NCI-H1694 (cell line): ENCODE measurements at regions not wholly inside any gene's neighbourhood (a gene's known extent, or its start where the extent isn't known, plus 50 kb on each side); places are given as distances from the start of the nearest gene placed in this dataset.
A peak's percentile ranks its signal among the peaks of the same experiment; 100 is the strongest.

Experiments used
- DNase-seq: peaks from one replicate; lab custom pipeline; 2025; lab: John Stamatoyannopoulos, UW

- no peak for DNase-seq
These were observed 191.4 kb upstream of the LRIG1 start for GRCh38 chr3:66692042-66692765.

GRCh38 chr3:66692766-66693150 lies 191.9 kb upstream of the LRIG1 start:
- DNase-seq, result no peak

GRCh38 chr3:66693461-66694031 lies 192.7 kb upstream of the LRIG1 start:
- DNase-seq, result peak; percentile 3

GRCh38 chr3:66702126-66702525 lies 201.3 kb upstream of the LRIG1 start:
- no peak for DNase-seq

- no peak for DNase-seq
These were observed 202.7 kb upstream of the LRIG1 start for GRCh38 chr3:66703501-66703900.

GRCh38 chr3:66705076-66705475 lies 204.3 kb upstream of the LRIG1 start:
- DNase-seq, result no peak

GRCh38 chr3:66706890-66707289 lies 206.1 kb upstream of the LRIG1 start:
- no peak for DNase-seq

- no peak for DNase-seq
These were observed 208.7 kb upstream of the LRIG1 start for GRCh38 chr3:66709532-66709931.

GRCh38 chr3:66712210-66712609 lies 211.4 kb upstream of the LRIG1 start:
- no peak for DNase-seq

GRCh38 chr3:66713921-66714320 lies 213.1 kb upstream of the LRIG1 start:
- DNase-seq, result no peak

- DNase-seq, result no peak
These were observed 215.0 kb upstream of the LRIG1 start for GRCh38 chr3:66715806-66716205.

GRCh38 chr3:66717806-66718205 lies 217.0 kb upstream of the LRIG1 start:
- no peak for DNase-seq

- DNase-seq, result no peak
These were observed 219.1 kb upstream of the LRIG1 start for GRCh38 chr3:66719796-66720356.

- DNase-seq, result no peak
These were observed 219.7 kb upstream of the LRIG1 start for GRCh38 chr3:66720508-66720907.

GRCh38 chr3:66722675-66723074 lies 221.9 kb upstream of the LRIG1 start:
- no peak for DNase-seq

- DNase-seq, result no peak
These were observed 222.4 kb upstream of the LRIG1 start for GRCh38 chr3:66723231-66723630.

- DNase-seq, result no peak
These were observed 229.0 kb upstream of the LRIG1 start for GRCh38 chr3:66729687-66730393.

GRCh38 chr3:66738625-66739365 lies 238.0 kb upstream of the LRIG1 start:
- DNase-seq, result no peak

GRCh38 chr3:66740260-66740659 lies 239.4 kb upstream of the LRIG1 start:
- no peak for DNase-seq

GRCh38 chr3:66744521-66744920 lies 243.7 kb upstream of the LRIG1 start:
- DNase-seq, result no peak

GRCh38 chr3:66744986-66745385 lies 244.2 kb upstream of the LRIG1 start:
- DNase-seq, result no peak

GRCh38 chr3:66747261-66747660 lies 246.4 kb upstream of the LRIG1 start:
- no peak for DNase-seq
